GM12878 (cell line): ENCODE measurements at regions not wholly inside any gene's neighbourhood (a gene's known extent, or its start where the extent isn't known, plus 50 kb on each side); places are given as distances from the start of the nearest gene placed in this dataset.

Experiments used
- ATAC-seq: fragments of 200-7000 bp; cut with Tn5 transposase; 3 replicates; pipeline ENCODE4 v1.9.1; 2020; ENCODE audit warnings: mild to moderate bottlenecking, moderate library complexity
- BruUV-seq: library from RNA; stranded (reverse); fragments of 400-500 nt; replicated peaks from 2 replicates; lab custom pipeline; 2021; lab: Mats Ljungman, UMichigan
- CTCF ChIA-PET: fragments of 300-600 bp; sonication (Branson Sonifier 250); formaldehyde crosslinking; extraction: SDS; loops from one replicate; lab custom pipeline; 2021; ENCODE audit warnings: inconsistent platforms; lab: Yijun Ruan, JAX
- POLR2A ChIA-PET: fragments of 350-600 bp; formaldehyde crosslinking; extraction: SDS; loops from one replicate; lab custom pipeline; 2021; ENCODE audit warnings: inconsistent platforms; lab: Charles Lee
- RAD21 ChIA-PET: fragments of 300-600 bp; sonication (Branson Sonifier 250); formaldehyde crosslinking; loops from one replicate; lab custom pipeline; 2023; ENCODE audit warnings: antibody characterized with exemption; ENCODE audit not compliant: unreplicated experiment; lab: Charles Lee
- SMC1A ChIA-PET: fragments of 300-600 bp; sonication (Branson Sonifier 250); formaldehyde crosslinking; loops from one replicate; lab custom pipeline; 2023; ENCODE audit not compliant: unreplicated experiment, uncharacterized antibody; lab: Charles Lee
- DNase-seq: peaks from one replicate; pipeline ENCODE4 v3.0.0-alpha.2; 2011; ENCODE audit warnings: low read depth, low spot score
- FAIRE-seq: peaks from 3 replicates; lab custom pipeline; 2011; peaks lifted over from hg19 to GRCh38; lab: Jason Lieb, UNC
- H2AFZ ChIP-seq: 2 replicates; pipeline ENCODE4 v1.6.0; 2011; ENCODE audit warnings: low read depth, low read length, control low read depth; ENCODE audit not compliant: control insufficient read depth
- H3K27ac ChIP-seq: 2 replicates; pipeline ENCODE4 v1.5.1; 2011; ENCODE audit warnings: control low read depth; ENCODE audit not compliant: control insufficient read depth, insufficient read depth
- H3K27me3 ChIP-seq, 2 experiments: replicated peaks in 1 of 2; 2 replicates each; pipeline versions ENCODE4 v1.6.0 to v1.6.1; 2011; ENCODE audit warnings: low read length in 1 of 2; ENCODE audit not compliant: control insufficient read depth in 2 of 2, insufficient read depth in 2 of 2
- H3K36me3 ChIP-seq, 2 experiments: 2 replicates each; pipeline ENCODE4 v1.5.1; 2011; ENCODE audit warnings: low read length in 1 of 2; ENCODE audit not compliant: control insufficient read depth in 2 of 2, insufficient read depth in 2 of 2
- H3K4me1 ChIP-seq: 2 replicates; pipeline ENCODE4 v1.6.1; 2011; ENCODE audit warnings: mild to moderate bottlenecking, low read length, moderate library complexity, mixed read lengths; ENCODE audit not compliant: control insufficient read depth, insufficient read depth
- H3K4me2 ChIP-seq: 2 replicates; pipeline ENCODE4 v1.6.0; 2011; ENCODE audit warnings: control low read depth; ENCODE audit not compliant: control insufficient read depth, insufficient read depth
- H3K4me3 ChIP-seq: fragments of 200-600 bp; sonication (generic); 2 replicates; pipeline ENCODE4 v1.5.1; 2016
- H3K79me2 ChIP-seq: 2 replicates; pipeline ENCODE4 v1.6.0; 2011; ENCODE audit warnings: low read length; ENCODE audit not compliant: control insufficient read depth, insufficient read depth
- H3K9ac ChIP-seq: 2 replicates; pipeline ENCODE4 v1.8.0; 2011; ENCODE audit warnings: low read length, control low read depth, mixed read lengths; ENCODE audit not compliant: control insufficient read depth, insufficient read depth
- H3K9me3 ChIP-seq: replicated peaks from 3 replicates; pipeline ENCODE4 v1.5.1; 2011; ENCODE audit warnings: mild to moderate bottlenecking, low read length; ENCODE audit not compliant: control insufficient read depth, insufficient read depth
- H4K20me1 ChIP-seq: 2 replicates; pipeline ENCODE4 v1.6.0; 2011; ENCODE audit not compliant: control insufficient read depth, insufficient read depth
- CHD2 ChIP-seq: IDR thresholded peaks from 2 replicates; pipeline ENCODE4 v1.6.1; 2011; ENCODE audit warnings: low read depth, low read length, improper control_type of control experiment, borderline replicate concordance
- CREB1 ChIP-seq: IDR thresholded peaks from 2 replicates; pipeline ENCODE4 v1.6.1; 2012; ENCODE audit warnings: low read depth, mild to moderate bottlenecking, inconsistent platforms
- E4F1 ChIP-seq: fragments of 450-650 bp; IDR thresholded peaks from 2 replicates; pipeline ENCODE4 v1.6.1; 2018; ENCODE audit warnings: borderline replicate concordance, mild to moderate bottlenecking; ENCODE audit not compliant: partially characterized antibody
- FOXM1 ChIP-seq: IDR thresholded peaks from 2 replicates; pipeline ENCODE4 v1.6.1; 2012; ENCODE audit warnings: low read depth, mild to moderate bottlenecking, inconsistent platforms, low read length, moderate library complexity
- GATAD2B ChIP-seq: fragments of 450-650 bp; conservative IDR thresholded peaks from 2 replicates; pipeline ENCODE4 v1.6.1; 2017; ENCODE audit warnings: low read depth, mild to moderate bottlenecking, moderate library complexity
- HDGF ChIP-seq: fragments of 450-650 bp; IDR thresholded peaks from 2 replicates; pipeline ENCODE4 v1.6.1; 2016; ENCODE audit warnings: antibody characterized with exemption
- IRF3 ChIP-seq: fragments of 450-650 bp; IDR thresholded peaks from 2 replicates; pipeline ENCODE4 v1.6.1; 2014; ENCODE audit warnings: mild to moderate bottlenecking
- MXI1 ChIP-seq: fragments of 150-350 bp; IDR thresholded peaks from 2 replicates; pipeline ENCODE4 v1.6.1; 2011; ENCODE audit warnings: low read depth, mild to moderate bottlenecking, inconsistent platforms, low read length, improper control_type of control experiment
- NFXL1 ChIP-seq: fragments of 450-650 bp; IDR thresholded peaks from 2 replicates; pipeline ENCODE4 v1.6.1; 2017; ENCODE audit warnings: antibody characterized with exemption, mild to moderate bottlenecking, borderline replicate concordance
- PAX8 ChIP-seq: fragments of 450-650 bp; IDR thresholded peaks from 2 replicates; pipeline ENCODE4 v1.6.1; 2017; ENCODE audit warnings: mild to moderate bottlenecking, moderate library complexity
- PKNOX1 ChIP-seq: fragments of 450-650 bp; IDR thresholded peaks from 2 replicates; pipeline ENCODE4 v1.6.1; 2016; ENCODE audit warnings: mild to moderate bottlenecking
- SKIL ChIP-seq: fragments of 450-650 bp; IDR thresholded peaks from 2 replicates; pipeline ENCODE4 v1.6.1; 2017; ENCODE audit warnings: mild to moderate bottlenecking, low read depth, inconsistent platforms; ENCODE audit not compliant: poor library complexity, severe bottlenecking
- SRF ChIP-seq, 2 experiments: IDR thresholded peaks; 2 replicates each; pipeline ENCODE4 v1.6.1; 2011; ENCODE audit warnings: low read depth in 2 of 2, low read length in 2 of 2, mild to moderate bottlenecking in 1 of 2, moderate library complexity in 1 of 2
- TBL1XR1 ChIP-seq: IDR thresholded peaks from 2 replicates; pipeline ENCODE4 v1.6.1; 2012; ENCODE audit warnings: low read depth, low read length, improper control_type of control experiment
- USF1 ChIP-seq: IDR thresholded peaks from 2 replicates; pipeline ENCODE4 v1.6.1; 2011; ENCODE audit warnings: borderline replicate concordance, low read depth, mild to moderate bottlenecking, moderate library complexity, mixed read lengths, low read length; ENCODE audit not compliant: insufficient read depth; ENCODE audit errors: extremely low read length
- YBX1 ChIP-seq: fragments of 450-650 bp; IDR thresholded peaks from 2 replicates; pipeline ENCODE4 v1.6.1; 2016; ENCODE audit warnings: antibody characterized with exemption
- ZSCAN29 ChIP-seq: fragments of 450-650 bp; IDR thresholded peaks from 2 replicates; pipeline ENCODE4 v1.6.1; 2017; ENCODE audit warnings: mild to moderate bottlenecking, moderate library complexity
- WGBS: methylation state at CpG from one replicate; pipeline ENCODE4 v1.1.6; 2016; ENCODE audit warnings: low lambda C conversion rate; ENCODE audit not compliant: insufficient replicate concordance, insufficient coverage; ENCODE audit errors: missing lambda C conversion rate; 5-methylcytosine and 5-hydroxymethylcytosine counted together
- in situ Hi-C: fragments of 300-500 bp; cut with MboI; formaldehyde crosslinking; loops from 9 replicates; pipeline ENCODE4 v1.14.3; 2018; ENCODE audit warnings: mixed read lengths
- intact Hi-C: fragments of 100-400 bp; cut with micrococcal nuclease; formaldehyde crosslinking; loops from one replicate; pipeline ENCODE4 v1.14.2; 2022; ENCODE audit not compliant: unreplicated experiment

GRCh38 chr7:52030722-52031121 lies 714.1 kb upstream of the COBL start (continued):
- TF ChIP-seq USF1, result no peak

- Histone ChIP-seq H3K27ac (no peak overlapping the region), H2AFZ (no peak overlapping the region), H3K4me1 (no peaks in the 10 kb centered on the region), H3K36me3 (no peaks in the 10 kb centered on the region), H3K27me3 (no peaks in the 10 kb centered on the region), H3K79me2 (no peaks in the 10 kb centered on the region), H3K4me3 (no peak overlapping the region), H3K4me2 (no peak overlapping the region), H4K20me1 (no peaks in the 10 kb centered on the region), H3K9me3 (no peaks in the 10 kb centered on the region), H3K9ac (no peak overlapping the region)
- DNase-seq, result no peak
- RAD21 ChIA-PET, result no interaction called here
- SMC1A ChIA-PET, result interaction anchor here (1.1 kb wide), 1 partner anchor 18 kb away, joined by 3 read pairs; no protein-coding TSS in a partner anchor
- CTCF ChIA-PET, result no interaction called here
- intact Hi-C loops (no loop called here), in situ Hi-C loops (no loop called here)
- WGBS, result 67% methylated on average over 11 of the region's 11 CpGs
- no peak for ATAC-seq
- no TSS peak for BruUV-seq
- POLR2A ChIA-PET, result interaction anchor here (0.7 kb wide), 1 partner anchor 593 kb away, joined by 4 read pairs; no protein-coding TSS in a partner anchor
- no peak for FAIRE-seq
- TF ChIP-seq SRF (IDR thresholded peaks at IDR 0.05; ENCODE audit: low read depth in 2 of 2, low read length in 2 of 2) (no peak), MXI1 (no peak), CREB1 (no peak), YBX1 (no peak), ZSCAN29 (no peak), NFXL1 (no peak), FOXM1 (no peak), TBL1XR1 (no peak), GATAD2B (no peak), CHD2 (no peak), E4F1 (no peak), IRF3 (no peak), PKNOX1 (no peak), PAX8 (no peak), HDGF (no peak), SKIL (no peak)
Observed at GRCh38 chr7:52026140-52026539, 709.5 kb upstream of the COBL start.
